EL (cell line): ENCODE measurements at regions not wholly inside any gene's neighbourhood (a gene's known extent, or its start where the extent isn't known, plus 50 kb on each side); places are given as distances from the start of the nearest gene placed in this dataset.

Experiments used
- DNase-seq: peaks from one replicate; pipeline ENCODE4 v3.0.0-alpha.2; 2016

DNA sequence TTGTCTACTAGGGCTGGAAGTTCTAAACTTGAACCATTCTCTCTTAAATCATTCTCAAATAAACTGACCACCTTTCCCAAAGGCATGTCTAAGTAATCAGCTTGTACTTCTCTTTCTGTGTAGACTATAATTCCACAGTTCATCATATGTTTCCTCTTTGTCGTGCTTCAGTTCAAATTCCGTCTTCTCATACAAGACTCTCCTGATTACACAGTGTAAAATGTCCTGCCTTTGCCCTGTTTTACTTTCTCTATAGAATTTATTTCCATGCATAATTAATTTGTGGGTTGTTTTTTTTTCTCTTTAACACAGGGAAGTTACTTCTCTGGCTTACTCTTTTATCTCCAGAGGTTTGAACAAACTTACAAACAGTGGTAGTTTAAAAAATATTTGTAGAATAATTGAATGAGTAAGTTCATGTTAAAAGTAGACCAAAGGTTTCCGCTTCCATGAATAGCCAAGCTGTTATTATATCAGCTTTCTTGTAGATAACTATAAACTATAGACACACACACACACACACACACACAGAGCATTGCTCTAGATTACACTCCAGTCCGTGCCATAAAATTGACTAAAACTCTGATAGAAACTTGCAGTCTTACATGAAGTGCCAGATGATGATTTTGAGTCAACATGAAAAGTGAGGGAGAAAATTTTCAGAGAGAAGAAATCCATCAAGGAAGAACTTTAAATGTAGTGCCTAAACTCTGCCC is 119.0 kb downstream of the SUCNR1 start:
- DNase-seq: no peak

DNA sequence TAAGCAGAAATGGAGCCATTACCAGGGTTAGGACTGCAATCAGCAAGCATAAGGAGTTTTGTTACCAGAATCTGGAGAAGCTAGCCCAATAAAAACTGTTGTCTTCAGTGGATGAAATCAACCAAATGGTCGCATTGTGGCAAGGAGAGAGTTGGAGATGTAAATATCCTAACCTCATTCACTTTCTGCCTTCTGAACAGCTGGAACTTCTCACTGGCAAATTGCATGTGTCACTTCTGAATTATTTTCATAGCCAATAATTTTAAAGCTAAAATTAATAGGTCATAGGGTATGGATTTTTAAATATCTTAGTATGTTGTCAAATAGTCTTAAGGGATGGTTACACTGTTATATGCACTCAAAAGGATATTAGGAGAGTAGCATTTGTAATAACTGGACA is 121.6 kb downstream of the SUCNR1 start:
- DNase-seq: no peak

DNA sequence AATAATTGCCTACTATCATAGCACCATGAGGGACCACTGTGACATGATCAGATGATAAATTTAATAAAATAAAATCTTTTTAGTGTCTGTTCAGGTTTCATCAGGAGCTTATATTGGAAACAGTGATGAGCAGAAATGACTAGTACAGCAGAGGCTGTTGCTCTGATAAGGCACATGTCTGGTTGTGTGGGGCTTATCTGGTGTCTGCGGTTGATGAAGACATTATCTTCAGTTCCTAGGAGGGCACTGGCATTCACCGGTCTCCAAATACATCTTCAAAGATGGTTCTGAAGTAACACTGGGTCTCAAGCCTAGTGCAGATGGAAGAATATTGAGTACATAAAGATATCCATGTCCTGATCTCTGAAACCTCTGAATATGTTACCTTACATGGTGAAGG is 125.3 kb downstream of the SUCNR1 start:
- no peak for DNase-seq

- DNase-seq: no peak
Observed at GRCh38 chr3:151999936-152000335, 126.5 kb downstream of the SUCNR1 start.

GRCh38 chr3:152011812-152012735 is 138.6 kb downstream of the SUCNR1 start:
- no peak for DNase-seq

DNA sequence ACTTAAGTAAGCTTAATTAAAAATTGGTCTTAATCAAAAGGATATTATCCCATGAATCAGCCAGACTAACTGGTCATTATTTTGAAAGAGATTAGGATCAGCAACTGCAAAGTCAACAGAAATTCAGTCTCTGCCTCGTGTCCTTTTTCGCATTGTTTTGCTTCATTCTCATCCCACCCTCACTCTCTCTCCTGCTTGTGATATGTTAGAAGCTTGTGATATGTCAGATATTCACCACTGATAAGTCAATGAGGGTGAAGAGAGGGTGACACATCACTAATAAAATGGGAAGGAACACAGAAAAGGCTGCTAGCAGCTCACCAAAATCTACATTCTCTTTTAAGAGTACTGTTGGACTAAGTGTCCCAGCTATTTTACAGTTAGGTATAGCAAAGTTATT is 146.1 kb downstream of the SUCNR1 start:
- peak; percentile 37 for DNase-seq

- peak; percentile 80 for DNase-seq
Observed at GRCh38 chr3:152021951-152022461, 148.6 kb downstream of the SUCNR1 start.

DNA sequence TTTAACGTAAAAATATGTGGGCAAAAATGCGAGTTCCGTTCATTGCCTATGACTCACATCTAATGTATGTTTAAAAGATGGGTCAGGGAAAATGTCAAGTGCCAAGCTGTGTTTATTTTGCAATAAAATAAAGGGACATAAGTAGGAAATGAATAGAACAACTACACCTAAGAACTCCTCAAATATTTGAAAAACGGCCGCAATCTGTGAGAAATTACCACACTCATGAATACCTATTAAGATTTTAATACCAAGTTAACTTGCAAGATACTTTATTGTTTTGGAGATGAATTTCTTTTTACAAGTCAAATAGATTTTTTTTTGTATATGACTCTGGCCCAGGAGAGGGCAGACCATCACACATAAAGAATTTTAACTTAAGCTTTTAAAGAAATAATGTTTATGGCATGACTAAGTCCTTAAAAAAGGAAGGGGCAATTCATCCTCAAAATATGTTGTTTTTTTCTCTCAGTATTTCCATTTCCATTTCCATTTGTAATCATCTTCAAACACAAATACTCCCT is 152.7 kb downstream of the SUCNR1 start:
- DNase-seq: peak; percentile 91

GRCh38 chr3:152030320-152030719 is 156.9 kb downstream of the SUCNR1 start:
- DNase-seq: no peak

- DNase-seq: no peak
Observed at GRCh38 chr3:152031321-152031720, 157.9 kb downstream of the SUCNR1 start.

GRCh38 chr3:152037297-152037696 is 163.9 kb downstream of the SUCNR1 start:
- DNase-seq: no peak

- DNase-seq: no peak
Observed at GRCh38 chr3:152037953-152038352, 164.5 kb downstream of the SUCNR1 start.

DNA sequence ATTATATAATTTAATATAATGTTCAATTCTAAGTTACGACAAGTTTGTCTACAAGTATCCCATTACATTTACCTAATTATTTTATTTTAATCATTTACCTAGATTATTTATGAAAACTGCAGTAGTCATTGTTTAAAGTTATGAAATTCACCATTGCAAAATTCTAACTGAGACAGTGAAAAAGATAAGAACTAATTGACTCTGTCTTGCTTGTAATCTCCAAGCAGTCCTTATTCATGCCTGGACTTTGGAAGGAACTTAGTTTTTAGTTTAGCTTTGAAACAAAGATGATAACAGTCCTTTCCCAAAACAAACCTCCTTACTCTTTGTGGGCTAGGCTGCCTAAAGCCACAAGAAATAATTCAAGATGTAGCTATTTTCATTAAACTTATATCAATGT is 165.0 kb downstream of the SUCNR1 start:
- DNase-seq: no peak

GRCh38 chr3:152039887-152040286 is 166.4 kb downstream of the SUCNR1 start:
- no peak for DNase-seq

DNA sequence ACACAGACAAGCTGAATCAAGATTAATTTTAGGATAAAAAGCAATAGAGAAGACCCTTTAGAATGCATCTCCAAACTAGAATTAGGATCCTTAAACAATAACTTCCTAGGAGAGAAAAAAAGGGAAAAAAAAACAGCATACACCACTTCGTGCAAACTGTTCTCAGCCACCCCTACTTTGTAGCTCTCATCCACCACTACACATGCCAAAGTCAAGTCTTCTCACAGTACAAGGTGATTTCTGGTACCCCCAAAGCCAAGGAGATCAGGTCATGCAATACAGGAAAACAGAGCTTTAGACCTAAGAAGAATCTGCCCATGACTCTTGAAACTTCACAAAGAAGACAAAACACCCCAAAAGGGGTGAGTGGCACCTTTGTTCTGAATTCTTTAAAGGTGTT is 166.9 kb downstream of the SUCNR1 start:
- no peak for DNase-seq

GRCh38 chr3:152043620-152044019 is 170.2 kb downstream of the SUCNR1 start:
- DNase-seq: no peak

DNA sequence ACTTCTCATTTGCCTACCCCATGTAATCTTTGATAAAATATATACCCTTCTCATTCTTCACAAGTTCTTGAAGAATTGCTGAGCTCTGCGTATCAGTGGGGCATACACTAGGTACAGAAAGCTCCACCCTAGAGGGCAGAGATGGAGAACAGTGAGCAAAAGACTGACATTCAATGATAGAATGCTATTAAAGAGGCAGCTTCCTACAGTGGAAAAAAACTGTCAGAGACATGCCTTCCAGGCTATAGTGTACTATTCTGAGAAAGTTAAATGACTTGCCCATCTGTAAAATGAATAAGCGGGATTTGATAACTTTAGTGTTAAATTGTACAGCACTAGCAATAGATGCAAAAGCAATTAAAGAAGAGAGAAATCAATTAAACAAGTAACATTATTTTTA is 172.8 kb downstream of the SUCNR1 start:
- DNase-seq: no peak

- no peak for DNase-seq
Observed at GRCh38 chr3:152047465-152047864, 174.0 kb downstream of the SUCNR1 start.

DNA sequence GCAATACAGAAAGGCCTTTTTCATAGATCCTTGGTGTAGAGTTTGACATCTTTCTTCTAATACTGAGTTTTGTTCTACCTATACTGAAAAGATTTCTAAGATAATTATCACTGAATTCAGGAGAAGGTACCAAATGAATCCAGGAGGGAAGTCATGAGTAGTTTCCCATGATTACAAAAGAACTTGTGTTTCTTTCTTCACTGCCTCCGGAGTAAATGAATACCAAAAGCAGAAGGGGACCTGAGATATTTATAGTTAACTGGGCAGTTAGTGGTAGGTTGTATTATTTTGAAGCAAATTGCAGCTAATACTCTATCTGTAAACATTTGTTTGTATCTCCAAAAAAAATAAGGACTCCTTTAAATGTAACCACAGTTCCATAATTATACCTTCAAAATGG is 175.4 kb downstream of the SUCNR1 start:
- no peak for DNase-seq

DNA sequence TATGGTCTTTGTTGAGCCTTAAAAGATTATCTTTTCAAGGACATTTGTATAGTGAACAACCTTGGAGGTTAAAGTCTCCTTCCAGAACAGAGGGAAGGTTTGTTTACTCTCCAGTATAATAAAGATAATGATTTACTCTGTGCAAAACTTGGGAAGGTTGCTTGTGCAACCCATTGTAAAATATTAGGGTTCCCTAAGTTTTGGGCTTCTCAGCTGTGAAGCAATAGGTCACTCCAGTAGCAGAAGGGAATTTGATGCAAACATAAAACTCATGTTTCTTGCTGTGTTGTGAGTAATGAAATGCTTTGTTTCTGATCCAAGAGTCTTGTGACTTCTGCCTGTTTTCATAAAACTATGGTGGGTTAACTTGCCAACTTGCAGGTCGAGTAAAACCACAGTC is 177.5 kb downstream of the SUCNR1 start:
- DNase-seq: no peak

- no peak for DNase-seq
Observed at GRCh38 chr3:152051501-152052404, 178.3 kb downstream of the SUCNR1 start.

DNA sequence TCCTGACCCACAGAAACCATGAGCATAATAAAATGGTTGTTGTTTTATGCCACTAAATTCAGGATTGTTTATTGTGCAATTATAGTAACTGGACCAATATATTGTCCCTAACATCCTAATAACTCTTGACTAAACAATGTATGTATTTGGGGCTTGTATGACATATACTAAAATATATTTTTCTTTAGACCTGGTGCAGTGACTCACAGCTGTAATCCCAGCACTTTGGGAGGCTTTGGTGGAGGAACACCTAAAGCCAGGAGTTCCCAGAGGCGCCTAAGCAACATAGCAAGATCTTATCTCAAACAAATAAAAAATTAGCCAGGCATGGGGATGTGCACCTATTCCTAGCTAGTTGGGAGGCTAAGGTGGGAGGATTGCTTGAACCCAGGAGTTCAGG is 180.4 kb downstream of the SUCNR1 start:
- no peak for DNase-seq

DNA sequence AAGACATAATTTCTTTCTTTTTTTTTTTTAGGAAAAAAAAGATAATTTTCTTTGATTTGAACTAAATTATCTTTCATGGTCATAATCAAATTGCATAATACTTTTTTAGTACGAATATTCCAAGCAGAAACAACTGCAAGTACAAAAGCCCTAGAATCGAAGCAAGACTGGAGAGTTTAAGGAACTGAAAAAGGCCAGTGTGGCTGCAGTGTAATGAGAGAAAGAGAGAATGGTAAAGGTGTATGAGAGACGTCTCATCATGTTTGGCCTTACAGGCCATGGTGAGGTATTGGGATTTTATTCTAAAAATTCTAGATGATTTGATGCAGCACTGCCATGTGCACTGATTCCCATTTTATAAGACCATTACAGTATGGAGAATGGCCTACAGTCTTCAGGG is 180.9 kb downstream of the SUCNR1 start:
- no peak for DNase-seq
